Anterior cingulate cortex (tissue), 58 donors: ENCODE measurements at regions not wholly inside any gene's neighbourhood (a gene's known extent, or its start where the extent isn't known, plus 50 kb on each side); places are given as distances from the start of the nearest gene placed in this dataset.
A peak's percentile ranks its signal among the peaks of the same experiment; 100 is the strongest.

Experiments used
- DNase-seq, 58 donors: peaks; one replicate each; lab custom pipeline; 2025; lab: John Stamatoyannopoulos, UW

DNA sequence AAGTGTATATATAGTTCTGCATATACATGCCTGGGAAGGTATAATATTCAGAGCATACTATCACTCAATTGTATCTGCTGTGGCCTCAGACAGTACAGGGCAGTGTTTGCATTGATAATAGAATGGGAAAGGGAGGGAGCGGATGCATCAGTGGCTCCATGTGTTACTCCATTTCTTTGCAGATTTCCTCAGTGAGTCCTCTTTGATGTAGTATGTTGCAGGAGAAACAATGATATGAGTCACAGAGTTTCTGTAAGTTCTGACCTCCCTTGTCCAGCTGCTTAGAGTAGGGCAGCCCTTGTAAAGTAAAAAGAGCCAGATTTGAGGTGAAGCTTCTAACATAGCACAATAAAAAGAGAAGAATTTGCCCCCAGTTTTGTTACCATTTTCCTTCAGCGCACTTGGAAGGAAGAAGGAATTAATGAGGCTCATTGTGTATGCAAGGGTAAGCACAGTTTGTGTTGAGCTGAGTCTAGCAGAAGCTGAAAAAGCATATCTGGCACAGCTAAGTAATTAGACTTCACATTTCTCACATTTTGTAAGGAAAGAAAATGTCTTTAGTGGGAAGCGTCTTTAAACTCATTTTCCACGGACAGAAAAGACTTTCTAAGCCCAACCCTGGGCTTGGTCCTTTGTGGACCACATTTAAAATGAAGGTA, 555.8 kb upstream of the IL12A start:
- peak in 13 of 58 donors; percentile 5 to 59 (median 22) for DNase-seq

DNA sequence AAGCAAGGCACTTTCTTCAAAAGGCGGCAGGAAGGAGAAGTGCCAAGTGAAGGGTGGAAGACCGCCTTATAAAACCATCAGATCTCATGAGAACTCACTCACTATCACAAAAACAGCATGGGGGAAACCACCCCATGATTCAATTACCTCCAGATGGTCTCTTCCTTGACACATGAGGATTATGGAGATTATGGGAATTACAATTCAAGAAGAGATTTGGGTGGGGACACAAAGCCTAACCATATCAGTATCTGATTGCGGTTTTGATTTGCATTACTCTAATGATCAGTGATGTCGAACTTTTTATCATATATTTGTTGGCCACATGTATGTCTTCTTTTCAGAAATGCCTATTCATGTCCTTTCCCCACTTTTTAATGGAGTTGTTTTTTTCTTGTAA, 549.3 kb upstream of the IL12A start:
- no peak for DNase-seq

DNA sequence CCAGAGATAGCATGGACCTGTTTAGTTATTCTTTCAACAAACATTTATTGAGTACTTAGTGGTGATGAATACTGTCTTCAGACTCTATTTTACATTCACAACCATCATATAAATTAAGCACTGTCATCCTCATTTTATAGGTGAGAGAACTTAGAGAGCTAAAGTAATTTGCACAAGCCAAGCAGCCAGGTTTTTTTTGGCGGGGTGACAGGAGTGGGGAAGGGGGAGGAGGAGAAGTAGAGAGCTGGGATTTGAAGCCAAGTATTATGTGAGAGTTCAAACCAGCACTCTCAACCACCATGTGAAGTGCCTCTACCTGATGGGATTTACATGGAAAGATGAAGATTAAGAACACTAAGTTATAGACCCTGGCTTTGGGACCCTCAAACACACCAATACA, 547.4 kb upstream of the IL12A start:
- peak in 1 of 58 donors; percentile 28 for DNase-seq

DNA sequence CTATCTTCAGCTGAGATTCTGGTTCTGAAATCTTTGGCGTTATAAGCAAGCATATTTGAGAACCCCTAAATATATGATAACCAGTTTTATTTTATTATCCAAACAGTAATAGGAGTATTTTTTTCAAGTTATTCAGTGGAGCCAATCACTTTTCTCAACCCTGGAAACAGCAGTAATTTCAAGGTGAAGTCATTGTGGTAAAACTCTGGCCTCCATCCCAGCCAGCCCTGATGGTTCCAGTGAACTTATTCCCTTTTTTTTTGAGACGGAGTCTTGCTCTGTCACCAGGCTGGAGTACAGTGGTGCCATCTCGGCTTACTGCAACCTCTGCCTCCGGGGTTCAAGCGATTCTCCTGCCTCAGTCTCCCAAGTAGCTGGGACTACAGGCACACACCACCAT, 545.4 kb upstream of the IL12A start:
- DNase-seq: no peak

DNA sequence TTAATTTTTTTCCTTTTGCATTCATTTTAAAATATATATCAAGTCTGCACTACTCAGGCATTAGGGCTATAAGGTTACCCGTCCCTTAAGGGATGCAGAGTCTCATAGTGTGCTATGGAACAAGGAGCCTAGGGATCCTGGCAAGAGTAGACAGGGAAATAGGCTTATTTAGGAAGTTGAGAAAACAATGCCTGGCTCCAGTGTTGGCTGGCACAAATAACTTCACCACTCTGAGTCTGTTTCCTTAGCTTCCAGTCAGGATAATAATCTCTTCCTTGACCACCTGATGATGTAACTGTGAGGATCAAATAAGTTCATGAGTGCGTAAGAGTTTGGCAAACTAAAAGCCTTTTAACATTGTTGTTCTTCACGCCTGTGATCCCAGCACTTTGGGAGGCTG, 540.8 kb upstream of the IL12A start:
- DNase-seq: no peak

DNA sequence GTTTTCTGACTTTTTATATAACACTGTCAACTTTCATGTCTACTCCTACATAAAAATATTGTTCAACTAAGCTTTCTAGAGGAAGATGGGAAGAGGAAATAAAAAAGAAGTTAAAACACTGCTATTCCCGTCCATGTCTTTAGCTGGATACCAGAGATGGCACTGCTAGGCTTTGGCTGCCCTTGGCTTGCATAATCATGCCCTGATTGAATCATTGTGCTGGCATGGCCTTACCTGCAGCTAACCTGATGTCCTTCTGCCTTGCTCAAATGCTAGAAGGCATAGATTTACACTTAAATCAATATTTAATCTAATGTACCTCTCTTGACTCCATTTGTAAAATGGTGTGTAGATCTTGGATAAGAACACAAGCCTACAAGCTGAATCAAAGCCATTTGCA, 539.7 kb upstream of the IL12A start:
- DNase-seq: no peak

DNA sequence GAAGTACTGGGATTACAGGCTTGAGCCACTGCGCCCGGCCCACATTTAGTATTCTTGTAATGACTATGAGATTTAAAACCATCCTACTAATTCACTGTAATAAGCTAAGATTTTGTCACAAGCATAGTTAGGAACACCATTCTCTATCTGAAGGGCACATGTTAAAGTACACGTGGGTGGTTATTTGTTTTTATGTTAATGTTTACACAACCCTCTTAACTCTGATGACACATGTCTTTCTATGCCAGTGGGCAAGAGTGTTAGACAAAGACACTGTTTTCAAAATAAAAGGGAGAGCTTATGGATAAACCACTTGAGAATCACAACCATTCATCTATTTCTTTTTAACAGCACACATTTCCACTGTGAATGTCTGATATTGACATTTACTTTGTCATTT, 537.6 kb upstream of the IL12A start:
- no peak for DNase-seq

DNA sequence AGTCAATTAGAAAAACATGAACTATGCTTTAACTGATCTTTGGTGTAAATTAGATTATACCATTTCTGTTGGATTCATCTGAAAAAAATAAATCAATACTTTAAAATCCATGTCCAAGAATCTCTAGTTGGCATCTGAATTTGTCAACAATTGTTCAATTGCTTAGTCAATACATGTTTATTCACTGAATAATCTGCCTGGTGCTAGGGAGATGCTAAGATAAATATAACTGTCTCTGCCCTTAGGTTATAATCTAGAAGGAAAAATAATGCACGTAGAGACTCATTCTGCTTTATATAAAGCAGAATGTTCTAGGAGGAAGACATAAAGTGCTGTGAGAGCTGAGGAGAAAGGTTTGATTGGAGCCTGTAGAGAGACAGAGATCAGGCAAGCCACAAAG, 537.2 kb upstream of the IL12A start:
- DNase-seq: no peak

DNA sequence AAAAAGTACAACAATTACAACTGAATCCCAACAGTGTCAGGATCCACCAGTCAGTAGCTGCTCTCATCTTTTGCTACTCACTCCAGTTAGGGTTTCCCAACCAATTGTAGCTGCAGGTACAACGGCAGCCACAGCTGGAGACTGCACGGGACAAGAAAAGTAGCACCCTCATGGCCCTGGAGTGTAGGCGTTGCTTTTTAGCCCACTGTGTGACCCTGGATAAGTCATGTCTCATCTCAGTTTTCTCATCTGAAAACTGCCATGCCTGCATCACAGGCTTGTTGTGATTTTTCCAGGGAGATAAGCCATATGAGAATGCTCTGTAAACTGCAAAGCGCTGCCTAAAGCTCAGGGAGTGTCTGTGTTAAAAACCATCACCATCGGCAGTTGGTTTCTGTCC, 535.6 kb upstream of the IL12A start:
- DNase-seq: no peak

DNA sequence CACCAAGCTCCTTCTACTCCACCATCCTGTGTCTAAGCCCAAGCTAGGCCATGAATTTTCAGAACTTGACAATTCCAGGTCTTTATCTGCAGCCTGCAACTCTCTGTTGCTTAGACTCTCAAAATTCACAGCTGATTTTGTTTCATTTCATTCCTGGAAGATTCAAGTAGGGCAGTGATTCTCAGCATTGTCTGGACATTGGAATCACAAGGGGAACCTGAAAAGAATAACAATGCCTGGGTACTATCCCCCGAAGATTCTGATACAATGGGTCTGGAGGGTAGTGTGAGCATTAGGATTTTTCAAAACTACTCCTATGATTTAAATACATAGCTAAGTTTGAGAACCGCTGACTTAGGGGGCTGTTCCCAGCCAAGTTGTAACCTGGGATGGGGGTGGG, 534.7 kb upstream of the IL12A start:
- DNase-seq: no peak

DNA sequence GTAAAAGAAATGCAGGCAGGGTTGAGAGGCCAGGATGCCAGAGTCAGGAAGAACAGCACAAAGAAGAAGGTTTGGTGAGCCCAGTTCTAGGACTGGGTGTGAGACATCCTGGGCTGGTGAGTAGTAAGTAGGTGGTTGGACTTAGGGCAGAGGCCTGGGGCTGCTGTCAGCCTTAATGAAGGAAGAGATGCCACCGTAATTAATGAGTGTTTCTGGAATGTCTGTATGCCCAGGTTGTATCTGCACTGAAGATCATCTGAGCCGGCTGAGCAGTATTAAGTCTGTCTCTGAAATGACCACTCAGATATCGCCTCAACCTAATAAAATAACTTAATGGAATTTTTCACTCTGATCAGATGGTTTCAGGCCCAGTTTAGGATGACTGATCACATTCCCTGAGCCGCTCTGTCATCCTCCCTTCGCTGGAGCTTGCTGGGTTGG, 532.9 kb upstream of the IL12A start:
- no peak for DNase-seq

DNA sequence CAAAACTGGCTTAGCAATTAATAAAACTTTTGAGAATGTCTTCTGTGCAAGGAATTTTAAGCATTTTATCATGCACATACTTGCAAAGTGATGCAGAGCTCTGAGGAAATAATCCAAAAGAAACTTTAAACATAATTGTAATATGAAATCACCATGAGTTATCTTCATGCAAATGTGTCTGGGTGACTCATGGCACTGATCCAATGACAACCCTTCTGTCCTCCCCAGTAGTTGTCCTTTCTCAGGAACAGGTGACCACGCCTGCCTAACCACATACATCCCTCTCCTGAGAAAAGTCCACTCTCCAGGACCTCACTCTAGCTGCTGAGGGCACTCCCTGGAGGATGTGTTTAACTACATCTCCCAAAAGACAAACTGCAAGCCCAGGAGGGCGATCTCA, 530.6 kb upstream of the IL12A start:
- DNase-seq: no peak

DNA sequence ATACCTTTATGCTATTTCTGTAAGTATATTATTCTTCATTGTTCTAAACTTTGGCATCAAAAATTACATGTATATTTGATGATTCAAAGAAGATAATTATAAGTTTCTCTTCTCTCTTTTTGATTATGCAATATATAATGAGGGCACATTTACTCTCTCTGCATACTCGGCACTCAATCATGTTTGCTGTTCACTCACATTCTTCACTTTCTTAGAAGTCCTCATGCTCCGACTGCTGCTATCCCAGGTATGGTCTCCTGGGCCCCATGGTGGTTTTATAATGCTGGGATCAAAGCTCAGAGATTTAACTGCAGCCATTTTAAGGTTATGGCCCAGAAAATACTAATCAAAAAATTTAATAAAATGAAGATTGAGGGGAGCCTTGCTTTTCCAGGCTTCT, 529.7 kb upstream of the IL12A start:
- DNase-seq: no peak

DNA sequence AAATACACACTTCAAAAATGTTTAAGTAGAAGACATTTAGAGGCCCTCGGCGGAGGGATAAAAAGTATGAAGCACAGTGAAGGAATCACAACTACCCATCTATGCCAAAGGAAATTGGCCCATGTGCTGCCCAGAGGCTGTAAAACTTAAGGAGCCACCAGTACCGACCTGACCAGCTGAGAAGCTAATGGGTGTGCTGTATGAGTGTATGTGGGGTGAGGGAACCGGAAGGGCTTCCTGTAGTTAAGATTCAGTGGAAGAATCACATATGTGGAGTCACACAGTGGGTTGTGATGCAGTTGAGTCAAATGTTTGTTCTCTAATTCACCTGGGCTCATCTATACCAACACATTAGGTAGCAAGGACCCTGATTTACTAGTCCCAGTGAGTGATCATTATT, 516.0 kb upstream of the IL12A start:
- no peak for DNase-seq

DNA sequence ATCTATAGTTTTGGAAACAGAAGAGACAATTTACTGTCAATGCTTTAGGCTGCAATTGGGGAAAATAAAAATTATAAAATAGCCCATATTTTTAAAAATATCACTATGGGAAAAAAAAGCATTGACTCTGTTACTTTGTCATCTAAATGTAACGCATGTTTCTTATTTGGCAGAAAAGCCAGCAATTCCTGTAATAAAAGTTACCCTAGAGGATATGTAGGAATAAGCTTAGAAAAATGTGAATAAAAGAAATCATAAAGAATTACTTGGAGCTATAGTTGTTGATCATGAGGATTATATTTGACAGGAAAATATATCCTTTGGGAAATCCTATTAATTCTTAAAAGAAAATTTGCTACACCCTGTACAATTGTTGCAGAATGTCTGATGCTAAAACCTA, 515.4 kb upstream of the IL12A start:
- DNase-seq: no peak

DNA sequence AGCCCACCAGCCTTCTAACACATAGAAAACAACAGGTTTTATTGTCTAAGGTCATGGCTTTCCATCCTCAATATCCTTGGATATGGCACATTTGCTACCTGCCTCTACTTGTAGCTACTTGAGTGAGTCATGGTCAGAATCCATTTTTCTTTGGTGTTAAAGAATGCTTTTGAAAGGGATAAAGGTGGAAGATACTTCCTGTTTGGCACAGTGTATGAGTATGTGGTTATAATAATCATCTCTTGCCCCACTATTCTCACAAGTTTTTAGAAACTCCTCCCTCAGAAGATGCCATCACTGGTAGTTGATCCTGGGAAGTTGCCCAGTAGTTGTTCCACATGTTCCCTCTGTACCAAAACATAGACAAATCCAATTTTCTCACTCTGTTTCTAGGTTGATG, 508.6 kb upstream of the IL12A start:
- no peak for DNase-seq

DNA sequence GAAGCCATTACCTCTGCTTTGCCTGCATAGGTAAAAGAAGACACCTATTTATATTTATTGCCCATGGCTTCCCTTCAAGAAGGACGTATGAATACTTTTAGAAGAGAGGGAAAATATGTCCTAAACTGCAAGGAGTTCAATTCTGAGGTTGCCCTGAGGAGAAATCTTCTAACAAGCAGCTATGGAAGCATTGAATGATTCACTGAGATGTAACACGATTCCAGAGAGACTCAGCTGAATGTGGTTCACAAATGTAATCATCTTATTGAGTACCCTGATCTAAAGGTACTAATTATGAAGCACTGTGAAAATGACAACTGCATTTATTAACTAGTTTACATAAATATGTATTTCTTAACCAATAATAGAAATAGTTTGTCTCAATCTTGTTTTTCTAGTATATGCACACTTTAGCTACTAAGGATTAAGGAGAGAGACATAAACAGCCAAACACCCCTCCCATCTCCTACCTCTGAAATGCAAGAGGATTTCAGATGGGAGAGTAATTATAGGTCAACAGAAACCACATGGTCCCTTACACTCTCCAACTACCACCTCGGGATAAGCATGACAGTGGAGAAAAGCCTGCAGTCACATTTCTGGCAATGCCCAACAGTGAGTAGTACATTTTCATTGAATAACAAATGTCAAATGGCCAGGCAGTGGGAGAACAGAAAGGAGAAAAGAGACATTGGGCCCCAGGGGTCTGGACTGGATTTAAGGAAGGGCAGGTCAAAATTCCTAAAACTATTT, 506.2 kb upstream of the IL12A start:
- DNase-seq: no peak

DNA sequence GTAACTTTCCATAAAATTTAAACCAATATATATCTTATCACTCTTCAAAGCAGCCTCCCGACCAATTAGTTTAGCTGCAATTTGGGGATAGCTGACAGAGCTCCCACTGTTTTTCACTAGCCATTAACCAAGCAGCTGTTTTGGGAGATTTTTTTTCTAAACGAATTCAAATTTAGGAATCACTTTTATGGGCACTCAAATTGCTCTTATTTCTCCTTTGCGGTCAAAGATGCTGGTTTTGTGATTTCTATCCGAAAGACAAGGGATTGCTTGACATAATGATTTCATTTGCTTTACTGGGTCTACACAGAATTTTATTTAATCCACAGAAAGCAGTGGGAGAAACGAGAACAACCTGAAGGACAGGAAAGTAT, 505.7 kb upstream of the IL12A start:
- no peak for DNase-seq

DNA sequence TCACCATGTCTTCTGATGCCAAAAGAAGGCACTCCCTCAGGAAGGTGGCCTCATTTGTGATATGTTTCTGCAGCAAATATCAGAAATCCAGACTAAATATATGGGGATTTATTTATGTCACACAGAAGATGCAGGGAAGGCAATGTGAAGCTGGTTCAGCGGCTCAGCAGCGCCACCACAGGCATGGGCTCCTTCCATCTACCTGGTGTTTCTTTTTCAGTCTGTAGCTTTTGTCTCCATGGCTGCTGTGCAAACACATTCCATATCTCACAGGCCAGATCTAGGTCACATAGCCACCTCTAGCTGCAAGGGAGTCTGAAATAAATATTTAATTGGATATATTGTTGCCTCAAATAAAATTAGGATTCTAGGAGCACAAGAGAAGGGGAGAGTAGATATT, 502.1 kb upstream of the IL12A start:
- DNase-seq: no peak

DNA sequence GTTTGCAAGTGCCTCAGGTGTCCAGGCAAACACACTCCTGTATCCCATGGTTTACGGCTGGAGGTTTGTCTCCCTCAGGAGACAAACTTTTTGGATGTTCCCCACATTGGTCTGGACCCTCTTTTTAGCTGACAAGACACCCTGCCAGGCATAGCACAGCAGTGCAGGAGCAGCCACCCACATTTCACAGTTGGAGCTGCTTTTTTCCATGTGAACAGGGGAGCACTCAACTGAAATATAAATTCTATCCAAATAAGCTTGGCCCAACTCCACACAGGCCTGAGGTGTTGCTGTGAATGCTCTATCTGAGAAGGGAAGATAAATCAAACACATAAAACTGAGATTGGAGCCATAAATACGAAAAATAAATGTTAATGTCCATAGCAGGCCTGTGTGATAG, 501.3 kb upstream of the IL12A start:
- DNase-seq: peak in 7 of 58 donors; percentile 0 to 16 (median 4)

DNA sequence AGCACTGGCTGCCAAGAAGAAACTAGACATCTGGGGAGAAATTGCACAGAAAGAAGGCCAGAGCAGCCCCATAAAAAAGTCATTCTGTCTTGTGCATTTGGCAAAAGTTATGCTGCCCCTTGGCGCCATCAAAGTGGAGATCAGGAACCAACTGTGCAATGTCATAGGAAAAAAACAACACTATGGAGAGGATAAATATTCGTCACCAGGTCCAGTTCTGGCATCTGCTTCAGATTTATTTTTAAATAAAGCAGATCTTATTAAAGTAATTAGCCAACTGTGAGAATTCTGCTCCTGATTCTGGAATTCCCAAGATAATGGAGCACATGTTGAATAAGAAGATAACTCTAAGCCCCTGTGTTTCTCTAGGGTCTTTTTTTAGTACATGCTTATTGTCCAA, 500.0 kb upstream of the IL12A start:
- no peak for DNase-seq

DNA sequence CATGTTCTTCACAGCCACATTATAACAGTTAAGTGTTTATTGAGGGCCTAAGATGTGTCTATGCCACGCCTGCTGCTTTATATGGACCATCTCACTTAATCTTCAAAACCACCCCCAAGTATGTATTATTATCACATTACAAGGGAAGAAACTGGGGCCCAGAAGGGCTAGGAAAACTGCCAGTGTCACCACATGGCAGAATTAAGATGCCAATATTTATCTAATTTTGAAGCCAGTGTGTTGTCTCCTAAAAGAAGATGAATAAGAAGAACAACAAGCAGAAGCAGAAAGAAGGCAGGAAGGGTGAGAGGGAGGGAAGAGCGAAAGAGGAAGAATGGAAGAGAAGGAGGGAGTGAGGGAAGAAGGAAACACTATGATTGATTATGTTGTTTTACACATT, 491.3 kb upstream of the IL12A start:
- DNase-seq: no peak
